ENCODE measurements at regions not wholly inside any gene's neighbourhood (a gene's known extent, or its start where the extent isn't known, plus 50 kb on each side); places are given as distances from the start of the nearest gene placed in this dataset.

DNA sequence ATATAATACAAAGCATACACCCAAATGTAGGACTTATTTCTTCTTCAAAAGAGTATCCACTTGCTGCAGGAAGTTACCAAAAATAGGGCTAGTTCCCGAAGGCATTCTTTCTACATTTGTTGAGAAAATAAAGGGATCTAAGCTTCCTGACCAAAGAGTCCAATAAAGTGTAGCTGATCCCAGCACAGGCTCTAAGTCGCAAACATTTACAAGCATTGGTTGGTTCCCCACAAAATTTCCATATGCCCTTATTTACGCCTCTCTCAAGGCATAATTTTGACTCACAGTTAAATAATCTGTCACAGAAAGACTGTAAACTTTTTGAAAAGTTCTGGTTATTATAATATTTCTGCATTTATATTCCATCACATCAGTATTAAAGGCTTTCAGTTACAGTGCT is 1520.1 kb upstream of the ZEB2 start:
- TF ChIP-seq CTCF (conservative IDR thresholded peaks at IDR 0.05) (no peak), EZH2 (IDR thresholded peaks at IDR 0.05; ENCODE audit: low read depth) (no peak)
